Esophagus muscularis mucosa (tissue), 3 donors: ENCODE measurements at regions not wholly inside any gene's neighbourhood (a gene's known extent, or its start where the extent isn't known, plus 50 kb on each side); places are given as distances from the start of the nearest gene placed in this dataset.

Experiments
- CTCF ChIP-seq, 3 experiments: fragments of 200-600 bp in 2 of 3; fragments of 450-650 bp in 1 of 3; sonication (generic) in 2 of 3; IDR thresholded peaks; one replicate each; pipeline ENCODE4 v1.5.1; 2017 to 2019; ENCODE audit warnings: antibody characterized with exemption in 3 of 3, mild to moderate bottlenecking in 2 of 3, moderate library complexity in 1 of 3
- EP300 ChIP-seq: sonication (generic); formaldehyde crosslinking; IDR thresholded peaks from one replicate; pipeline ENCODE4 v1.6.1; 2017; ENCODE audit warnings: antibody characterized with exemption

DNA sequence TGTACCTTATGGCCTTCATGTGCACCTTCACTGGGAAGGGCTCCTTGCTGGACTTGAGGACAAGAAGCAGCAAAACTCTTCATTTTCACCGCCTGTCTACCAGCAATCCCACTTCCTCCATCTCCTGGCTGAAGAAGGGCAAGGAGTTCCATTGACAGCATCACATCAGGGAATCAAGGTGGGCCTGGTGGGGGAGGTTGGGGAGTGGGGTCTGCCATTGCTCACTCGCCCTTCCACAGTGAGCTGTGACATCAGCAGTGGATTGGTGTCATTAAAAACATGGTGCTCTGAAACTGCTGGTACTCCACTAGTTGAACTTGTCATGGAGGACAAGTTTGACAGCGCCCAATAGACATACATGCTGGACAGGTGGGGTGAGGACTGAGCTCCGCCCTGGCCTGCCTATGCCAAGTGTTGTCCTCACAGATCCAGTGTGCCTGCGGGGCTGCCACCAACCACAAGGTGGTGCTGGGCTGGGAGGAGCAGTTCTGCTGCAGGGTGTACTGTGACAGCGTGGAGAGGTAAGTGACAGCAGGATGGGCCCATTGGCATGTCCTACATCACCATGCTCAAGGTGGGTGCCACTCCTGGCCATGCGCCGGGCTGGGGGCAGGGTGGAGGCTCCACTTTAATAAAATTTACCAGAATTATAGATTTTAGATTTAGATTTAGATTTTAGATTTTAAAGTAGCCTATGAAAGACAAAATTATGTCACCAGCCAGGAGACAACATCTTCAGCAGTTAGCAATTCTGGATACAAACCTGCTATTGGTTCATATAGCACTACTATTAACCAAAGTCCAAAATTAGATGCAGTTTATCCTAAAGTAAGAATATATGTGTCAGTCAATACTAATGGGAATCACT, 1729.1 kb downstream of the TP53TG3F start:
- no peak for TF ChIP-seq CTCF (IDR thresholded peaks at IDR 0.05)
- TF ChIP-seq EP300, result no peak
